ENCODE measurements at regions not wholly inside any gene's neighbourhood (a gene's known extent, or its start where the extent isn't known, plus 50 kb on each side); places are given as distances from the start of the nearest gene placed in this dataset.

GRCh38 chr6:92564376-92564775 is 855.0 kb downstream of the EPHA7 start:
- TF ChIP-seq CTCF (IDR thresholded peaks at IDR 0.05) = no peak
- TF ChIP-seq POLR2A (IDR thresholded peaks at IDR 0.05) = no peak

All from thyroid gland (tissue), 4 donors.